OCI-LY3 (cell line): ENCODE measurements at regions not wholly inside any gene's neighbourhood (a gene's known extent, or its start where the extent isn't known, plus 50 kb on each side); places are given as distances from the start of the nearest gene placed in this dataset.

Experiments
- EZH2phosphoT487 ChIP-seq: fragments of 200-600 bp; shearing (Covaris generic); IDR thresholded peaks from 2 replicates; pipeline ENCODE4 v1.6.1; 2018; ENCODE audit warnings: antibody characterized with exemption, mixed run types, low read depth
- TF ChIP-seq, protein P1 (sequence below): fragments of 200-600, 300-600 bp; sonication (generic); IDR thresholded peaks from 2 replicates; pipeline ENCODE4 v1.5.1; 2014; ENCODE audit warnings: antibody characterized with exemption, low read length, low read depth

DNA sequence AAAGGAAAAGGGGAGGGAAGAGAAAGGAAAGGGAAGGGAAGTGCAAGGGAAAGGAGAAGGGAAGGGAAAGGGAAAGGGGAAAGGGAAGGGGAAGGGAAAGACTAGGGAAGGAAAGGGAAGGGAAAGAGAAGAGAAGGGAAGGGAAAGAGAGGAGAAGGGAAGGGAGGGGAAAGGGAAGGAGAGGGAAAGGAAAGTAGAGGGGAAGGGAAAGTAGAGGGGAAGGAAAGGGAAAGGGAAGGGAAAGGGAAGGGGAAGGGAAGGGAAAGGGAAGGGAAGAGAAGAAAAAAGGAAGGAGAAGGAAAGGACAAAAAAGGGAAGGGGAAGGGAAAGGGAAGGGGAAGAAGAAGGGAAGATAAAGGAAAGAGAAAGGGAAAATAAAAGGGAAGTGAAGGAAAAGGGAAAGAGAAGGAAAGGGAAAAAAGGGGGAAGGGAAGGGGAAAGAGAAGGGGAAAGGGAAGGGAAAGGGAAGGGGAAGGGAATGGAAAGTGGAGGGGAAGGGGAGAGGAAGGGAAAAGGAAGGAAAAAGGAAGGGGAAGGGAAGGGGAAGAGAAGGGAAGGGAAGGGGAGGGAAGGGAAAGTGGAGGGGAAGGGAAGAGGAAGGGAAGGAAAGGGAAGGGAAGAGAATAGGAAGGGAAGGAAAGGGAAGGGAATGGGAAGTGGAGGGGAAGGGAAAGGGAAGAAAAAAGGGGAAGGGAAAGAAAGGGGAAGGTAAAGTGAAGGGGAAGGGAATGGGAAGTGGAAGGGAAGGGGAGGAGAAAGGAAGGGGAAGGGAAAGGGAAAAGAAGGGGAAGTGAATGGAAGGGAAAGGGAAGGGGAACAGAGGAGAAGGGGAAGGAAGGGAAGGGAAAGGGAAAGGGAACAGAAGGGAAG lies 138.2 kb downstream of the SPATA19 start:
- TF ChIP-seq, protein P1, sequence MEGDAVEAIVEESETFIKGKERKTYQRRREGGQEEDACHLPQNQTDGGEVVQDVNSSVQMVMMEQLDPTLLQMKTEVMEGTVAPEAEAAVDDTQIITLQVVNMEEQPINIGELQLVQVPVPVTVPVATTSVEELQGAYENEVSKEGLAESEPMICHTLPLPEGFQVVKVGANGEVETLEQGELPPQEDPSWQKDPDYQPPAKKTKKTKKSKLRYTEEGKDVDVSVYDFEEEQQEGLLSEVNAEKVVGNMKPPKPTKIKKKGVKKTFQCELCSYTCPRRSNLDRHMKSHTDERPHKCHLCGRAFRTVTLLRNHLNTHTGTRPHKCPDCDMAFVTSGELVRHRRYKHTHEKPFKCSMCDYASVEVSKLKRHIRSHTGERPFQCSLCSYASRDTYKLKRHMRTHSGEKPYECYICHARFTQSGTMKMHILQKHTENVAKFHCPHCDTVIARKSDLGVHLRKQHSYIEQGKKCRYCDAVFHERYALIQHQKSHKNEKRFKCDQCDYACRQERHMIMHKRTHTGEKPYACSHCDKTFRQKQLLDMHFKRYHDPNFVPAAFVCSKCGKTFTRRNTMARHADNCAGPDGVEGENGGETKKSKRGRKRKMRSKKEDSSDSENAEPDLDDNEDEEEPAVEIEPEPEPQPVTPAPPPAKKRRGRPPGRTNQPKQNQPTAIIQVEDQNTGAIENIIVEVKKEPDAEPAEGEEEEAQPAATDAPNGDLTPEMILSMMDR, result no peak
- TF ChIP-seq EZH2phosphoT487, result no peak
